CD4-positive, alpha-beta T cell (primary cell): ENCODE measurements at regions not wholly inside any gene's neighbourhood (a gene's known extent, or its start where the extent isn't known, plus 50 kb on each side); places are given as distances from the start of the nearest gene placed in this dataset.

Experiments
- ATAC-seq: fragments of 200-7000 bp; cut with Tn5 transposase; one replicate; pipeline ENCODE4 v1.10.0; 2022; ENCODE audit warnings: mild to moderate bottlenecking; ENCODE audit not compliant: poor library complexity
- CTCF ChIA-PET: fragments of 350-600 bp; sonication (Branson Sonifier 250); formaldehyde crosslinking; loops from one replicate; lab custom pipeline; 2021; ENCODE audit warnings: antibody characterized with exemption, inconsistent platforms; lab: Charles Lee
- POLR2A ChIA-PET: fragments of 350-600 bp; sonication (Branson Sonifier 250); formaldehyde crosslinking; loops from one replicate; lab custom pipeline; 2021; ENCODE audit warnings: antibody characterized with exemption, inconsistent platforms; lab: Charles Lee
- DNase-seq, 14 experiments: peaks; one replicate each; pipeline ENCODE4 v3.0.0-alpha.2; 2013 to 2020; ENCODE audit warnings: mixed read lengths in 2 of 14
- H3K27ac ChIP-seq, 2 donors: one replicate each; pipeline versions ENCODE4 v1.5.1 to v1.7.0; 2013; ENCODE audit warnings: low read length in 2 of 2, low read depth in 1 of 2, mild to moderate bottlenecking in 1 of 2
- H3K27me3 ChIP-seq, 2 experiments: 1 replicate in 1 of 2; 2 replicates in 1 of 2; pipeline versions ENCODE4 v1.6.1 to v1.7.0; 2013; ENCODE audit warnings: low read length in 2 of 2, control low read depth in 1 of 2, mild to moderate bottlenecking in 1 of 2, moderate library complexity in 1 of 2; ENCODE audit not compliant: insufficient read depth in 2 of 2, control insufficient read depth in 1 of 2
- H3K36me3 ChIP-seq: one replicate; pipeline ENCODE4 v1.6.1; 2013; ENCODE audit warnings: low read length, control low read depth; ENCODE audit not compliant: insufficient read depth
- H3K4me1 ChIP-seq: one replicate; pipeline ENCODE4 v1.6.1; 2013; ENCODE audit warnings: low read length, control low read depth; ENCODE audit not compliant: insufficient read depth
- H3K4me3 ChIP-seq: one replicate; pipeline ENCODE4 v1.5.1; 2013; ENCODE audit warnings: mild to moderate bottlenecking, low read length, moderate library complexity
- H3K9me3 ChIP-seq, 2 experiments: 1 replicate in 1 of 2; 2 replicates in 1 of 2; pipeline versions ENCODE4 v1.6.1 to v1.7.0; 2013; ENCODE audit warnings: low read length in 2 of 2, mild to moderate bottlenecking in 2 of 2, control low read depth in 1 of 2, moderate library complexity in 1 of 2; ENCODE audit not compliant: control insufficient read depth in 1 of 2, insufficient read depth in 1 of 2
- H3K27ac Mint-ChIP-seq: one replicate; pipeline ENCODE4 v1.8.0; 2020; ENCODE audit warnings: mixed read lengths
- H3K27me3 Mint-ChIP-seq: one replicate; pipeline ENCODE4 v1.8.0; 2021; ENCODE audit warnings: mixed read lengths
- H3K36me3 Mint-ChIP-seq: one replicate; pipeline ENCODE4 v1.8.0; 2021; ENCODE audit warnings: low read depth, mixed read lengths
- H3K4me1 Mint-ChIP-seq: one replicate; pipeline ENCODE4 v1.8.0; 2021; ENCODE audit warnings: low read depth, mixed read lengths
- H3K4me3 Mint-ChIP-seq: one replicate; pipeline ENCODE4 v1.8.0; 2020; ENCODE audit warnings: mild to moderate bottlenecking, mixed read lengths
- H3K9me3 Mint-ChIP-seq: one replicate; pipeline ENCODE4 v1.8.0; 2020; ENCODE audit warnings: mixed read lengths
- intact Hi-C, 2 experiments: fragments of 100-400 bp; cut with DNase I in 1 of 2; cut with micrococcal nuclease in 1 of 2; formaldehyde crosslinking; loops; one replicate each; pipeline versions ENCODE4 v1.15.1 to v1.9.0; 2023 to 2025; cut with DNase I, micrococcal nuclease
- TF ChIP-seq, protein P1 (sequence below): fragments of 200-600 bp; IDR thresholded peaks from one replicate; pipeline ENCODE4 v1.8.0; 2022; ENCODE audit warnings: antibody characterized with exemption, mild to moderate bottlenecking

DNA sequence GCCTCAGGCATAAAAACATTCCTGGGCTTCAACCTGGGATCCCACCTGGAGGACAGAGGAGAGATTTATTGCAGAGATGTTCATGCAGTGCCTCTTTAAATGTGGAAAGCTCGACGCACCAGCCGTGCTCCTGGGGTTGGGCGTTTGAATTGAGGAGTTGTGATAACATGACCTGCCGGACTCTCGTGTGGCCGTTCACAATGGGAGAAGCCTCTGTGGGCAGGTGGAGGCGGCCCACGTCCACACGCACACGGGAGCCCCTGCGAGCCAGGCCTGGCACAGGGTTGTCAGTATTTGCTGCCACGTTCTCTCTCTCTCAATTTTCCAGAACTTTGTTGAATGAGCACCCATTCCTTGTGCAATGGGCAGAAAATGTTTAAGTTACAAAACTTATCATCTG, 58.3 kb upstream of the PPARA start:
- no peak for ATAC-seq
- Mint-ChIP-seq H3K36me3 (peaks cover 6% of the 10 kb centered on the region), H3K27ac (no peak overlapping the region), H3K4me1 (no peaks in the 10 kb centered on the region), H3K9me3 (no peaks in the 10 kb centered on the region), H3K27me3 (no peaks in the 10 kb centered on the region), H3K4me3 (no peak overlapping the region)
- POLR2A ChIA-PET = interaction anchor here (0.5 kb wide), 1 partner anchor 20 kb away, joined by 3 read pairs; no protein-coding TSS in a partner anchor
- CTCF ChIA-PET = no interaction called here
- no peaks in the 10 kb centered on the region for H3K9me3 ChIP-seq
- H3K4me3 ChIP-seq = no peak overlapping the region
- no peak overlapping the region for H3K27ac ChIP-seq
- H3K36me3 ChIP-seq = peaks cover 6% of the 10 kb centered on the region
- H3K27me3 ChIP-seq = no peaks in the 10 kb centered on the region
- TF ChIP-seq, protein P1, sequence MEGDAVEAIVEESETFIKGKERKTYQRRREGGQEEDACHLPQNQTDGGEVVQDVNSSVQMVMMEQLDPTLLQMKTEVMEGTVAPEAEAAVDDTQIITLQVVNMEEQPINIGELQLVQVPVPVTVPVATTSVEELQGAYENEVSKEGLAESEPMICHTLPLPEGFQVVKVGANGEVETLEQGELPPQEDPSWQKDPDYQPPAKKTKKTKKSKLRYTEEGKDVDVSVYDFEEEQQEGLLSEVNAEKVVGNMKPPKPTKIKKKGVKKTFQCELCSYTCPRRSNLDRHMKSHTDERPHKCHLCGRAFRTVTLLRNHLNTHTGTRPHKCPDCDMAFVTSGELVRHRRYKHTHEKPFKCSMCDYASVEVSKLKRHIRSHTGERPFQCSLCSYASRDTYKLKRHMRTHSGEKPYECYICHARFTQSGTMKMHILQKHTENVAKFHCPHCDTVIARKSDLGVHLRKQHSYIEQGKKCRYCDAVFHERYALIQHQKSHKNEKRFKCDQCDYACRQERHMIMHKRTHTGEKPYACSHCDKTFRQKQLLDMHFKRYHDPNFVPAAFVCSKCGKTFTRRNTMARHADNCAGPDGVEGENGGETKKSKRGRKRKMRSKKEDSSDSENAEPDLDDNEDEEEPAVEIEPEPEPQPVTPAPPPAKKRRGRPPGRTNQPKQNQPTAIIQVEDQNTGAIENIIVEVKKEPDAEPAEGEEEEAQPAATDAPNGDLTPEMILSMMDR = no peak
- intact Hi-C loops = no loop called here
- no peaks in the 10 kb centered on the region for H3K4me1 ChIP-seq
- DNase-seq = no peak

DNA sequence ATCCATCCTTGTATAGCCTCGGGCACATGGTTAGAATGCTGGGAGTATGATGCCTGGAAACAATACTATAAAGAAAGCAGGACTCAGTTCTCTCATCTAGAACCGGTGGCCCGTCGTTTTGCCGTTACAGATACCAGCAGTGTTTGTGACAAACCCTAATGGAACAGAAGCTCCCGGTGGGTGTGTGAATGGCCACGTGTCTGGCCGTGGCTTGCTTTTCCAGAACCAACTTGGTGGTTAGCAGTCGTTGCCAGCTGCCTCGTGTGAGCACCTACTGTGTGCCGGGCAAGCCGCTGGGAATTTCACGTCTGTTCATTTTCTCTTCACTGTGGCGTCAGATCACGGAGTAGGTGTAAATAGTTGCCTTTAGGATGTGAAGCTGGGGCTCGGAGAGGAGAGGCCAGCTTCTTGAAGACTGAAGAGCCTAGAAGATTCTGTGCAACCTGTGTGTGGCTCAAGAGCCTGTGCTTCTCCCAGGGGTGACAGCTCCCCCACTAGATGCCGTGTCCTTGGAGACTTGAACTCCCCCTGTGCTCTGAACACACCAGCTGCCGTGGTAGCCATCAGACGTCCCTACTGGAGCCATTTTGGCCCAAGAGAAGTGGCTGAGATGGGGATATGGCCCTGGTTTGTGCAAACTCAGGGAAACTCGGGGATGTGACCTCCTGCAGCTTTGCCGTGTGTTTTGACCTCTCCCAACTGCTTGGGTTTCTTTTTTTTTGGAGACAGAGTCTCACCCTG, 57.5 kb upstream of the PPARA start:
- DNase-seq (no peak), ATAC-seq (no peak)
- POLR2A ChIA-PET = no interaction called here
- Mint-ChIP-seq H3K9me3 (no peaks in the 10 kb centered on the region), H3K4me3 (no peak overlapping the region), H3K27me3 (no peaks in the 10 kb centered on the region), H3K4me1 (no peaks in the 10 kb centered on the region), H3K27ac (no peak overlapping the region), H3K36me3 (peaks cover 6% of the 10 kb centered on the region)
- no peaks in the 10 kb centered on the region for H3K9me3 ChIP-seq
- H3K4me1 ChIP-seq = no peaks in the 10 kb centered on the region
- H3K27me3 ChIP-seq = no peaks in the 10 kb centered on the region
- TF ChIP-seq, protein P1 = no peak
- CTCF ChIA-PET = no interaction called here
- intact Hi-C loops = no loop called here
- no peak overlapping the region for H3K4me3 ChIP-seq
- H3K27ac ChIP-seq = no peak overlapping the region
- peaks cover 5% of the 10 kb centered on the region for H3K36me3 ChIP-seq

DNA sequence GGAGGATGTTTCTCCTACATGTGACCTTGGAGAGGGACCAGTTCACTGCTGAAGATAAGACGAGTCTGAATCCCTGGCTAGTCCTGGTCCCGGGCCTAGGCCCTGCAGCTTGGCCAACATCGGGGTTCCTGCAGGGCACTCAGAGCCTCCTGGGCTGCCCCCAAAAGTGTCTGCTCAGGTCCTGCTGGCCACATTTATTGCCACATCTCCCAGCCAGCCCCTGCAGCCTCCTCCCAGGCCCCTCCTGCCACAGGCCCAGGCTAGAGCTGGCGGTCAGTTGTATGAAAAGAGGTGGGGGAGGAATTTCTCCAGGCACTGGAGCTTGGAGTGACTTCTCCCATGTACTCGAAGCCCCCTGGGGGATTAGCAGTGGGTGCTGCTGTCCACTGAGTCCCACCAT, 56.5 kb upstream of the PPARA start:
- CTCF ChIA-PET = no interaction called here
- H3K36me3 ChIP-seq = peaks cover 5% of the 10 kb centered on the region

More for the DNA sequence above, 56.5 kb upstream of the PPARA start:
- H3K27me3 Mint-ChIP-seq = no peaks in the 10 kb centered on the region
- H3K4me3 Mint-ChIP-seq = no peak overlapping the region
- DNase-seq (no peak), ATAC-seq (no peak)
- Histone ChIP-seq H3K4me1 (no peaks in the 10 kb centered on the region), H3K4me3 (no peak overlapping the region), H3K27ac (no peak overlapping the region), H3K9me3 (no peaks in the 10 kb centered on the region), H3K27me3 (no peaks in the 10 kb centered on the region)
- no peaks in the 10 kb centered on the region for H3K9me3 Mint-ChIP-seq
- H3K36me3 Mint-ChIP-seq = peaks cover 6% of the 10 kb centered on the region
- intact Hi-C loops = no loop called here
- H3K27ac Mint-ChIP-seq = no peak overlapping the region
- POLR2A ChIA-PET = no interaction called here
- H3K4me1 Mint-ChIP-seq = no peaks in the 10 kb centered on the region
- TF ChIP-seq, protein P1 = no peak
